H9 (cell line): ENCODE measurements at regions not wholly inside any gene's neighbourhood (a gene's known extent, or its start where the extent isn't known, plus 50 kb on each side); places are given as distances from the start of the nearest gene placed in this dataset.

ENCODE experiments used
- DNase-seq: peaks from one replicate; pipeline ENCODE4 v3.0.0-alpha.2; 2017
- H2AFZ ChIP-seq: one replicate; pipeline ENCODE4 v1.6.1; 2013; ENCODE audit warnings: mild to moderate bottlenecking, low read length, control low read depth, moderate library complexity
- H2AK5ac ChIP-seq: 2 replicates; pipeline ENCODE4 v1.6.1; 2013; ENCODE audit warnings: low read length, control low read depth, mixed read lengths; ENCODE audit not compliant: insufficient read length
- H2BK120ac ChIP-seq: one replicate; pipeline ENCODE4 v1.6.1; 2013; ENCODE audit warnings: low read depth, mild to moderate bottlenecking, low read length, control low read depth, inconsistent platforms; ENCODE audit not compliant: poor library complexity, severe bottlenecking
- H2BK12ac ChIP-seq: 2 replicates; pipeline ENCODE4 v1.6.1; 2013; ENCODE audit warnings: low read length, control low read depth, mixed read lengths, low read depth; ENCODE audit not compliant: insufficient read length
- H2BK15ac ChIP-seq: 2 replicates; pipeline ENCODE4 v1.6.1; 2013; ENCODE audit warnings: low read depth, low read length, control low read depth
- H2BK20ac ChIP-seq: one replicate; pipeline ENCODE4 v1.6.1; 2013; ENCODE audit warnings: low read depth, mild to moderate bottlenecking, low read length, control low read depth, inconsistent platforms; ENCODE audit not compliant: poor library complexity, severe bottlenecking
- H2BK5ac ChIP-seq: 2 replicates; pipeline ENCODE4 v1.6.1; 2013; ENCODE audit warnings: low read length, control low read depth, mixed read lengths; ENCODE audit not compliant: insufficient read length
- H3K14ac ChIP-seq: 2 replicates; pipeline ENCODE4 v1.6.1; 2013; ENCODE audit warnings: low read length, control low read depth; ENCODE audit not compliant: insufficient read depth
- H3K18ac ChIP-seq: 2 replicates; pipeline ENCODE4 v1.6.1; 2013; ENCODE audit warnings: low read depth, mild to moderate bottlenecking, mixed read lengths, low read length, control low read depth; ENCODE audit not compliant: insufficient read length
- H3K23ac ChIP-seq: 2 replicates; pipeline ENCODE4 v1.6.1; 2013; ENCODE audit warnings: low read length, control low read depth, mixed read lengths, low read depth; ENCODE audit not compliant: insufficient read length
- H3K23me2 ChIP-seq: 2 replicates; pipeline ENCODE4 v1.6.1; 2013; ENCODE audit warnings: low read depth, mild to moderate bottlenecking, mixed read lengths, low read length, control low read depth; ENCODE audit not compliant: insufficient read length, poor library complexity, severe bottlenecking
- H3K27ac ChIP-seq: 2 replicates; pipeline ENCODE4 v1.5.1; 2013; ENCODE audit warnings: low read length, control low read depth, mixed read lengths, low read depth; ENCODE audit not compliant: insufficient read length
- H3K27me3 ChIP-seq: 2 replicates; pipeline ENCODE4 v1.6.1; 2013; ENCODE audit warnings: low read length, control low read depth, inconsistent platforms; ENCODE audit not compliant: insufficient read depth
- H3K4ac ChIP-seq: 2 replicates; pipeline ENCODE4 v1.6.1; 2013; ENCODE audit warnings: low read depth, mild to moderate bottlenecking, control low read depth, inconsistent platforms, low read length, moderate library complexity
- H3K4me1 ChIP-seq: 2 replicates; pipeline ENCODE4 v1.6.1; 2013; ENCODE audit warnings: low read length, control low read depth, inconsistent platforms; ENCODE audit not compliant: insufficient read depth
- H3K4me2 ChIP-seq: 2 replicates; pipeline ENCODE4 v1.6.1; 2013; ENCODE audit warnings: low read length, control low read depth, mixed read lengths; ENCODE audit not compliant: insufficient read length, insufficient read depth
- H3K56ac ChIP-seq: 2 replicates; pipeline ENCODE4 v1.6.1; 2013; ENCODE audit warnings: low read depth, mild to moderate bottlenecking, mixed read lengths, low read length, control low read depth; ENCODE audit not compliant: insufficient read length
- H3K79me1 ChIP-seq: 2 replicates; pipeline ENCODE4 v1.6.1; 2013; ENCODE audit warnings: low read depth, mild to moderate bottlenecking, moderate library complexity, low read length, control low read depth, inconsistent platforms; ENCODE audit not compliant: insufficient read depth, poor library complexity, severe bottlenecking
- H3K79me2 ChIP-seq: 2 replicates; pipeline ENCODE4 v1.6.1; 2013; ENCODE audit warnings: low read length, control low read depth, inconsistent platforms; ENCODE audit not compliant: insufficient read depth
- H3K9ac ChIP-seq: 2 replicates; pipeline ENCODE4 v1.6.1; 2013; ENCODE audit warnings: low read length, control low read depth, mixed read lengths; ENCODE audit not compliant: insufficient read length; ENCODE audit errors: extremely low read depth
- H3K9me3 ChIP-seq: one replicate; pipeline ENCODE4 v1.6.1; 2013; ENCODE audit warnings: low read depth, low read length, inconsistent platforms; ENCODE audit not compliant: control insufficient read depth
- H3T11ph ChIP-seq: one replicate; pipeline ENCODE4 v1.6.1; 2013; ENCODE audit warnings: mild to moderate bottlenecking, low read length, control low read depth, inconsistent platforms
- H4K20me1 ChIP-seq: one replicate; pipeline ENCODE4 v1.6.1; 2013; ENCODE audit not compliant: control insufficient read depth, insufficient read length, insufficient read depth
- H4K5ac ChIP-seq: 2 replicates; pipeline ENCODE4 v1.6.1; 2013; ENCODE audit warnings: low read depth, mild to moderate bottlenecking, mixed read lengths, low read length, control low read depth; ENCODE audit not compliant: insufficient read length
- H4K8ac ChIP-seq: replicated peaks from 2 replicates; pipeline ENCODE4 v1.6.1; 2013; ENCODE audit warnings: low read length, control low read depth, mixed read lengths, low read depth; ENCODE audit not compliant: insufficient read length
- H4K91ac ChIP-seq: 2 replicates; pipeline ENCODE4 v1.6.1; 2013; ENCODE audit warnings: low read depth, mild to moderate bottlenecking, moderate library complexity, mixed read lengths, low read length, control low read depth; ENCODE audit not compliant: insufficient read length
- H3K27ac Mint-ChIP-seq, 3 experiments: 2 replicates in 2 of 3; 3 replicates in 1 of 3; pipeline ENCODE4 v1.8.0; 2020 to 2021; ENCODE audit warnings: mixed read lengths in 3 of 3, mild to moderate bottlenecking in 1 of 3, moderate library complexity in 1 of 3
- H3K27me3 Mint-ChIP-seq: 2 replicates; pipeline ENCODE4 v1.8.0; 2021; ENCODE audit warnings: low read depth, mild to moderate bottlenecking, moderate library complexity, mixed read lengths
- H3K36me3 Mint-ChIP-seq, 3 experiments: 2 replicates in 2 of 3; 3 replicates in 1 of 3; pipeline ENCODE4 v1.8.0; 2020 to 2021; ENCODE audit warnings: low read depth in 3 of 3, mixed read lengths in 3 of 3; ENCODE audit not compliant: insufficient read depth in 1 of 3
- H3K4me1 Mint-ChIP-seq, 2 experiments: 2 replicates each; pipeline ENCODE4 v1.8.0; 2020; ENCODE audit warnings: mixed read lengths in 2 of 2
- H3K4me3 Mint-ChIP-seq, 2 experiments: 2 replicates in 1 of 2; 3 replicates in 1 of 2; pipeline ENCODE4 v1.8.0; 2020 to 2021; ENCODE audit warnings: mild to moderate bottlenecking in 2 of 2, mixed read lengths in 2 of 2, moderate library complexity in 1 of 2
- H3K9me3 Mint-ChIP-seq, 2 experiments: 2 replicates in 1 of 2; 3 replicates in 1 of 2; pipeline ENCODE4 v1.8.0; 2020; ENCODE audit warnings: mild to moderate bottlenecking in 2 of 2, mixed read lengths in 2 of 2, moderate library complexity in 1 of 2
- CTCF ChIP-seq: fragments of 200-600 bp; sonication (generic); conservative IDR thresholded peaks from 3 replicates; pipeline ENCODE4 v1.8.0; 2021; ENCODE audit warnings: antibody characterized with exemption, mild to moderate bottlenecking
- WGBS: extraction: QIAGEN DNeasy Blood & Tissue Kit; methylation state at CpG from one replicate; pipeline ENCODE4 v1.1.7; 2013; ENCODE audit warnings: missing lambda C conversion rate, low lambda C conversion rate, mixed read lengths; ENCODE audit not compliant: insufficient read length; ENCODE audit errors: extremely low coverage; 5-methylcytosine and 5-hydroxymethylcytosine counted together

GRCh38 chr12:25004447-25004846 is 55.5 kb upstream of the BCAT1 start:
- no peak overlapping the region for H3K27ac Mint-ChIP-seq
- Histone ChIP-seq H3K4me1 (no peaks in the 10 kb centered on the region), H4K5ac (no peak overlapping the region), H4K8ac (no peak overlapping the region), H3K14ac (no peak overlapping the region), H3K27ac (no peak overlapping the region), H2BK15ac (no peak overlapping the region), H3K9me3 (no peaks in the 10 kb centered on the region), H3K9ac (no peak overlapping the region), H3K4me2 (no peak overlapping the region), H3K18ac (no peak overlapping the region), H2BK12ac (no peak overlapping the region), H2BK20ac (no peak overlapping the region), H3K23ac (no peak overlapping the region), H2BK5ac (no peak overlapping the region), H2BK120ac (no peak overlapping the region), H4K91ac (no peak overlapping the region), H3K4ac (no peak overlapping the region), H3K79me1 (no peaks in the 10 kb centered on the region), H3K79me2 (no peaks in the 10 kb centered on the region), H3K56ac (no peak overlapping the region), H4K20me1 (no peaks in the 10 kb centered on the region), H3K27me3 (no peaks in the 10 kb centered on the region), H2AK5ac (no peak overlapping the region), H3T11ph (no peak overlapping the region), H3K23me2 (no peaks in the 10 kb centered on the region), H2AFZ (no peak overlapping the region)
- WGBS, result no CpG with 5 or more reads among the region's 7 CpGs
- H3K4me1 Mint-ChIP-seq, result no peaks in the 10 kb centered on the region
- H3K4me3 Mint-ChIP-seq, result no peak overlapping the region
- DNase-seq, result no peak
- H3K27me3 Mint-ChIP-seq, result no peaks in the 10 kb centered on the region; the same call in 1 of the 2 replicates
- H3K36me3 Mint-ChIP-seq, result no peaks in the 10 kb centered on the region
- TF ChIP-seq CTCF, result no peak
- no peaks in the 10 kb centered on the region for H3K9me3 Mint-ChIP-seq
